Transverse colon (tissue), 4 donors: ENCODE measurements at regions not wholly inside any gene's neighbourhood (a gene's known extent, or its start where the extent isn't known, plus 50 kb on each side); places are given as distances from the start of the nearest gene placed in this dataset.

Source experiments
- DNase-seq: peaks from one replicate; pipeline ENCODE4 v3.0.0-alpha.2; 2019
- H3K27ac ChIP-seq, 4 donors: fragments of 200-600 bp; sonication (generic); 2 replicates each; pipeline ENCODE4 v1.5.1; 2016 to 2018; ENCODE audit warnings: inconsistent platforms in 4 of 4
- H3K27me3 ChIP-seq: fragments of 200-600 bp; sonication (generic); 2 replicates; pipeline ENCODE4 v1.5.1; 2017; ENCODE audit warnings: inconsistent platforms
- H3K36me3 ChIP-seq, 4 donors: fragments of 200-600 bp; sonication (generic); 2 replicates each; pipeline ENCODE4 v1.5.1; 2017 to 2019; ENCODE audit warnings: inconsistent platforms in 4 of 4
- H3K4me1 ChIP-seq, 4 donors: fragments of 200-600 bp; sonication (generic); 2 replicates each; pipeline ENCODE4 v1.5.1; 2017 to 2020; ENCODE audit warnings: inconsistent platforms in 4 of 4
- H3K4me3 ChIP-seq, 4 donors: fragments of 200-600 bp; sonication (generic); 1 replicate in 1 of 4; 2 replicates in 3 of 4; pipeline versions ENCODE4 v1.5.1 to v1.6.1; 2017 to 2019; ENCODE audit warnings: inconsistent platforms in 4 of 4
- H3K9me3 ChIP-seq, 2 donors: fragments of 200-600 bp; sonication (generic); 2 replicates each; pipeline ENCODE4 v1.5.1; 2017 to 2019; ENCODE audit warnings: inconsistent platforms in 2 of 2
- CTCF ChIP-seq, 5 experiments: fragments of 200-600 bp in 3 of 5; fragments of 450-650 bp in 2 of 5; sonication (generic) in 3 of 5; IDR thresholded peaks; 1 replicate in 2 of 5; 2 replicates in 3 of 5; pipeline ENCODE4 v1.5.1; 2016 to 2017; ENCODE audit warnings: antibody characterized with exemption in 5 of 5, inconsistent platforms in 3 of 5, mild to moderate bottlenecking in 2 of 5, moderate library complexity in 1 of 5
- EP300 ChIP-seq: sonication (generic); formaldehyde crosslinking; IDR thresholded peaks from one replicate; pipeline ENCODE4 v1.6.1; 2017; ENCODE audit warnings: antibody characterized with exemption, low read depth
- POLR2A ChIP-seq: fragments of 450-650 bp; IDR thresholded peaks from one replicate; pipeline ENCODE4 v1.6.1; 2016; ENCODE audit warnings: antibody characterized with exemption, mild to moderate bottlenecking, moderate library complexity
- POLR2AphosphoS5 ChIP-seq, 3 donors: sonication (generic); formaldehyde crosslinking; IDR thresholded peaks; one replicate each; pipeline ENCODE4 v1.6.1; 2016; ENCODE audit warnings: antibody characterized with exemption in 3 of 3
- WGBS, 2 donors: methylation state at CpG; one replicate each; pipeline ENCODE4 v1.1.5; 2018; ENCODE audit warnings: low coverage in 1 of 2; 5-methylcytosine and 5-hydroxymethylcytosine counted together
- in situ Hi-C, 4 donors: fragments of 200-750 bp; cut with MboI; loops; one replicate each; pipeline versions ENCODE4 v1.15.0 to v1.15.1; 2017; ENCODE audit warnings: low sequenced_read_pairs in 3 of 4, low pct_ligation_motif_present in 1 of 4, low pct_unique_long_range_greater_than_20kb in 1 of 4
- intact Hi-C: fragments of 100-400 bp; cut with DNase I; formaldehyde crosslinking; loops from one replicate; pipeline ENCODE4 v1.15.1; 2023; ENCODE audit warnings: low total_unique reads

GRCh38 chr6:43880236-43881137 is 110.5 kb downstream of the VEGFA start:
- no peaks in the 10 kb centered on the region for H3K9me3 ChIP-seq
- H3K4me1 ChIP-seq: no peaks in the 10 kb centered on the region
- in situ Hi-C loops: no loop called here
- intact Hi-C loops: no loop called here
- WGBS, 2 donors: 84 to 89% methylated on average over 4 to 6 of the region's 6 CpGs
- no peaks in the 10 kb centered on the region for H3K27me3 ChIP-seq
- H3K4me3 ChIP-seq: no peak overlapping the region
- no peak for TF ChIP-seq CTCF (IDR thresholded peaks at IDR 0.05)
- TF ChIP-seq POLR2AphosphoS5 (IDR thresholded peaks at IDR 0.05): no peak
- TF ChIP-seq POLR2A: no peak
- TF ChIP-seq EP300: no peak
- no peak for DNase-seq
- no peak overlapping the region for H3K27ac ChIP-seq
- no peaks in the 10 kb centered on the region for H3K36me3 ChIP-seq

GRCh38 chr6:43879722-43880121 is 109.7 kb downstream of the VEGFA start:
- no peaks in the 10 kb centered on the region for H3K27me3 ChIP-seq
- H3K9me3 ChIP-seq: no peaks in the 10 kb centered on the region
- 44 to 73% methylated on average over 2 to 4 of the region's 4 CpGs for WGBS, 2 donors
- H3K36me3 ChIP-seq: no peaks in the 10 kb centered on the region
- intact Hi-C loops (no loop called here), in situ Hi-C loops (no loop called here)
- H3K27ac ChIP-seq: no peak overlapping the region
- TF ChIP-seq POLR2A (no peak), POLR2AphosphoS5 (IDR thresholded peaks at IDR 0.05) (no peak), EP300 (no peak), CTCF (IDR thresholded peaks at IDR 0.05) (no peak)
- H3K4me1 ChIP-seq: peaks cover 0 to 2% (median under 1%) of the 10 kb centered on the region in 4 donors
- DNase-seq: no peak
- no peak overlapping the region for H3K4me3 ChIP-seq

GRCh38 chr6:43878823-43879495 is 108.9 kb downstream of the VEGFA start:
- peak; percentile 19 for DNase-seq
- no peaks in the 10 kb centered on the region for H3K27me3 ChIP-seq
- no peak overlapping the region for H3K4me3 ChIP-seq
- peaks cover 0 to 9% (median 3%) of the 10 kb centered on the region in 4 donors for H3K4me1 ChIP-seq
- 72% methylated on average over 11 of the region's 11 CpGs; no CpG with 5 or more reads in 1 of the 2 donors for whole genome bisulfite sequencing, 2 donors
- in situ Hi-C loops (no loop called here), intact Hi-C loops (no loop called here)
- H3K27ac ChIP-seq: no peak overlapping the region
- H3K9me3 ChIP-seq: no peaks in the 10 kb centered on the region
- H3K36me3 ChIP-seq: no peaks in the 10 kb centered on the region
- TF ChIP-seq POLR2AphosphoS5 (IDR thresholded peaks at IDR 0.05) (no peak), CTCF (IDR thresholded peaks at IDR 0.05) (no peak), POLR2A (no peak), EP300 (no peak)

- intact Hi-C loops (no loop called here), in situ Hi-C loops (no loop called here)
- Histone ChIP-seq H3K36me3 (no peaks in the 10 kb centered on the region), H3K4me1 (peaks cover 0 to 9% (median 3%) of the 10 kb centered on the region in 4 donors), H3K27me3 (no peaks in the 10 kb centered on the region), H3K27ac (no peak overlapping the region), H3K4me3 (no peak overlapping the region), H3K9me3 (no peaks in the 10 kb centered on the region)
- TF ChIP-seq POLR2A (no peak), POLR2AphosphoS5 (IDR thresholded peaks at IDR 0.05) (no peak), EP300 (no peak), CTCF (IDR thresholded peaks at IDR 0.05) (no peak)
- DNase-seq: no peak
- WGBS, 2 donors: 87 to 91% methylated on average over 4 to 8 of the region's 8 CpGs
Observed at GRCh38 chr6:43878127-43878634, 108.2 kb downstream of the VEGFA start.
